ENCODE measurements at regions not wholly inside any gene's neighbourhood (a gene's known extent, or its start where the extent isn't known, plus 50 kb on each side); places are given as distances from the start of the nearest gene placed in this dataset.
"Not testable (repeated sequence)": the region's sequence is repeated elsewhere in the genome, so short reads cannot be mapped to it uniquely, and the experiment has no call there.

DNA sequence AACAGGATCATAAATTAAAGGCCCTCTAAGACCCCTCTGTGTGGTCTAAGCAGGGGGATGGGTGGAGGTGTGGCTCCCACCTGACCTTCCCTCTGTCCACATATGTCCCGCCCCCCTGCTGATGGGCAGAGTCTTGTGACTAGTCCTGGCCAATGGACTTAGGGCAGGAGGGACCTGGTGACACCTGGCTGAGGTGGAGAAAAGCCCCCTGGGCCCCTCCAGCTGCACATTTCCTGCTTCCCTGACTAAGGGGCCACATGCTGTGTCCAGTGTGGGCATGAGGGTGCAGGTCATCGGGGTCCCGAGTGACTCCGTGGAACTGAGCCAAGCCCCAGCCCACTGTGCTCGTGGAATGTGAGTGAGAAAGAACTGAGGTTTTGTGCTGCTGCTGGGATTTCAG lies 254.7 kb downstream of the ADGRD1 start:
- TF ChIP-seq, protein P1, sequence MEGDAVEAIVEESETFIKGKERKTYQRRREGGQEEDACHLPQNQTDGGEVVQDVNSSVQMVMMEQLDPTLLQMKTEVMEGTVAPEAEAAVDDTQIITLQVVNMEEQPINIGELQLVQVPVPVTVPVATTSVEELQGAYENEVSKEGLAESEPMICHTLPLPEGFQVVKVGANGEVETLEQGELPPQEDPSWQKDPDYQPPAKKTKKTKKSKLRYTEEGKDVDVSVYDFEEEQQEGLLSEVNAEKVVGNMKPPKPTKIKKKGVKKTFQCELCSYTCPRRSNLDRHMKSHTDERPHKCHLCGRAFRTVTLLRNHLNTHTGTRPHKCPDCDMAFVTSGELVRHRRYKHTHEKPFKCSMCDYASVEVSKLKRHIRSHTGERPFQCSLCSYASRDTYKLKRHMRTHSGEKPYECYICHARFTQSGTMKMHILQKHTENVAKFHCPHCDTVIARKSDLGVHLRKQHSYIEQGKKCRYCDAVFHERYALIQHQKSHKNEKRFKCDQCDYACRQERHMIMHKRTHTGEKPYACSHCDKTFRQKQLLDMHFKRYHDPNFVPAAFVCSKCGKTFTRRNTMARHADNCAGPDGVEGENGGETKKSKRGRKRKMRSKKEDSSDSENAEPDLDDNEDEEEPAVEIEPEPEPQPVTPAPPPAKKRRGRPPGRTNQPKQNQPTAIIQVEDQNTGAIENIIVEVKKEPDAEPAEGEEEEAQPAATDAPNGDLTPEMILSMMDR (IDR thresholded peaks at IDR 0.05): no peak
- Mint-ChIP-seq H3K36me3 (ENCODE audit: low read depth) (no peaks in the 10 kb centered on the region), H3K9me3 (peaks cover 13% of the 10 kb centered on the region), H3K27ac (no peak overlapping the region), H3K27me3 (ENCODE audit: low read depth, poor library complexity) (peaks cover 19% of the 10 kb centered on the region), H3K4me1 (peaks cover 11% of the 10 kb centered on the region), H3K4me3 (no peak overlapping the region)
- no peak for DNase-seq

- no peak for DNase-seq
- peaks cover 16% of the 10 kb centered on the region for H3K9me3 Mint-ChIP-seq
- no peaks in the 10 kb centered on the region for H3K36me3 Mint-ChIP-seq (ENCODE audit: low read depth)
- no peak overlapping the region for H3K4me3 Mint-ChIP-seq
- peaks cover 11% of the 10 kb centered on the region for H3K4me1 Mint-ChIP-seq
- TF ChIP-seq, protein P1 (IDR thresholded peaks at IDR 0.05): no peak
- H3K27ac Mint-ChIP-seq: no peak overlapping the region
- peaks cover 16% of the 10 kb centered on the region for H3K27me3 Mint-ChIP-seq (ENCODE audit: low read depth, poor library complexity)
These were observed 255.7 kb downstream of the ADGRD1 start for GRCh38 chr12:131209082-131210070.

- Mint-ChIP-seq H3K4me3 (no peak overlapping the region), H3K27me3 (ENCODE audit: low read depth, poor library complexity) (peaks cover 11% of the 10 kb centered on the region), H3K36me3 (ENCODE audit: low read depth) (no peaks in the 10 kb centered on the region), H3K4me1 (peaks cover 11% of the 10 kb centered on the region), H3K9me3 (peaks cover 16% of the 10 kb centered on the region), H3K27ac (no peak overlapping the region)
- DNase-seq: no peak
- TF ChIP-seq, protein P1 (IDR thresholded peaks at IDR 0.05): no peak
These were observed 257.0 kb downstream of the ADGRD1 start for GRCh38 chr12:131210506-131211339.

DNA sequence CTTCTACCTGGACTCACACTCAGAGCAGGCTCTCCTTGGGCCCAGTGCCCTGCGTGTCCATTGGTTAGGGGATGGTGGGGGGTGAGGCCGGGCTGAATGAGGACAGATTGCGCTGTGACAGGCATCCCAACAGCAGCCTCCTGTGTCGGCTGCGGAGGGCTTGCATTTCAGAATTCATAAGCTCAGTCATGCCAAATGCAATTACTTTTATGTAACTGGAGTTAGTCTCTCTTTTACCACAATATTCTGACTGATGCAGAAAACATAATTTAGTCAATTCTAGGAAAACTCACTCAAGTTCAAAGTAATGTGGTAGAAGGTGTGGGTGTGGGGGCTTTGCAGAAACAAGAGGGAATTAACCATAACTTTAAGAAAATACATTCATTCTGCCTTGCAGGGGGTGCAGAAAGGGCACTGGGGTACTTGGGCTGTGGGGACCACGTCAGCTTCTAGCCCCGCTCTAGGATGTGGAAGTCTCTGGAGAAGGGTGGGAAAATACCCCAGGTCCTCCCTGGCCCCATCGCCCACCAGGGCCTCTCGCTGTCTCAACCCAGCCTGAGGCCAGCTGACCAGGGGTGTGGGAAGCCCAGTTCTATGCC lies 257.7 kb downstream of the ADGRD1 start:
- H3K9me3 Mint-ChIP-seq: peaks cover 16% of the 10 kb centered on the region
- no peak overlapping the region for H3K27ac Mint-ChIP-seq
- peaks cover 17% of the 10 kb centered on the region for H3K4me1 Mint-ChIP-seq
- H3K36me3 Mint-ChIP-seq (ENCODE audit: low read depth): no peaks in the 10 kb centered on the region
- peaks cover 8% of the 10 kb centered on the region for H3K27me3 Mint-ChIP-seq (ENCODE audit: low read depth, poor library complexity)
- TF ChIP-seq, protein P1 (IDR thresholded peaks at IDR 0.05): no peak
- no peak overlapping the region for H3K4me3 Mint-ChIP-seq
- no peak for DNase-seq

DNA sequence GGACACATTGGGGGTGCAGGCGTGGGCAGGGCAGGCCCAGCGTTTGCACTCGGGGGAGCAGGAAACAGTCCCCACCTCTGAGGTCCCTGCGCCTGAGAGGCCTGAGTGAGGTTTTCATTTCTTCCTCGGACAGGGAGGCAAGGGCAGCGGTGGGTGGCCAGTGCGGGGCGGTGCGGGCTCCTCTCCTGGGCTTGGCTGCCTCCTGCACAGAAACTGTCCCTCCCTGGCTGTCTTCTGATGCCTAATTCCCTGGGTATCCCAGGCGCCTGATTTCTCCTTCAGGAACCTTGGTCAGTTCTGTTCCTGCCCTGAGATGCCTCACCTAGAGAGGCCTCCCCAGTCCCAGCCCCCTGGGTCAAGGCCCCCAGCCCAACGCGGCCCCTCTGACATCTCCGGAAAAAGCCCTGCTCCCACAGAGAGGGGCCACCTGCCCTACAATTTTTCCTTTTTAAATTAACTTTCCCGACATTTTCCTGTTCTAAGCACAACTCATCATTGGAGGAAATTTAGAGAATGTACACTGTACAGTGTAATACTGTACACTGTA lies 260.3 kb downstream of the ADGRD1 start:
- TF ChIP-seq, protein P1 (IDR thresholded peaks at IDR 0.05): no peak
- no peak overlapping the region for H3K27ac Mint-ChIP-seq

DNA sequence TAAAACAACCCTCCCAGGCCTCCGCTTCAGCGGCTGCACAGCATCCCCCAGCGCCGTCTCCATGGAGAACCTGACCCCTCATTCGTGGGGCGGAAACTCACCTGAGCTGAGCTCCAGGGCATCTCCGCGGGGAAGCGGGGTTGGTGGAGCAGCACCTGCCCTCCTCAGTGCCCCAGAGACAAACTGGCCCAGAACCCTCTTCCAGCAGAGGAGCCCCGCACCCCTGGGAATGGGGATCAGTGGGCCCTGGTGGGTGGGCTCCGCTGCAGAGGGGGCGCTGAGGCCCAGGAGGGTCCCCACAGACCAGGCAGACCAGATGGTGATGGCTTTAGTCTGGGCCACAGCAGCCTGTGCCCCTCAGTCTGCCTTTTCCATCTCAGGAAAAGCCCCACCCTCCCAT lies 261.2 kb downstream of the ADGRD1 start:
- not testable (repeated sequence) for H3K27me3 Mint-ChIP-seq (ENCODE audit: low read depth, poor library complexity); DNase-seq; H3K27ac Mint-ChIP-seq; H3K36me3 Mint-ChIP-seq (ENCODE audit: low read depth); H3K4me3 Mint-ChIP-seq
- H3K9me3 Mint-ChIP-seq: peaks cover 16% of the 10 kb centered on the region
- peaks cover 39% of the 10 kb centered on the region for H3K4me1 Mint-ChIP-seq

More for the DNA sequence above, 260.3 kb downstream of the ADGRD1 start:
- H3K4me3 Mint-ChIP-seq: no peak overlapping the region
- H3K27me3 Mint-ChIP-seq (ENCODE audit: low read depth, poor library complexity): peaks cover 8% of the 10 kb centered on the region
- peaks cover 16% of the 10 kb centered on the region for H3K9me3 Mint-ChIP-seq
- DNase-seq: no peak
- no peaks in the 10 kb centered on the region for H3K36me3 Mint-ChIP-seq (ENCODE audit: low read depth)
- peaks cover 36% of the 10 kb centered on the region for H3K4me1 Mint-ChIP-seq

GRCh38 chr12:131216587-131216986 lies 262.9 kb downstream of the ADGRD1 start:
- H3K36me3 Mint-ChIP-seq (ENCODE audit: low read depth); DNase-seq; H3K4me3 Mint-ChIP-seq; H3K27me3 Mint-ChIP-seq (ENCODE audit: low read depth, poor library complexity); H3K27ac Mint-ChIP-seq: not testable (repeated sequence)
- H3K9me3 Mint-ChIP-seq: peaks cover 16% of the 10 kb centered on the region
- peaks cover 43% of the 10 kb centered on the region for H3K4me1 Mint-ChIP-seq
